Neural progenitor cell (in vitro differentiated cells): ENCODE measurements at regions not wholly inside any gene's neighbourhood (a gene's known extent, or its start where the extent isn't known, plus 50 kb on each side); places are given as distances from the start of the nearest gene placed in this dataset.

Experiments used
- DNase-seq: peaks from one replicate; pipeline ENCODE4 v3.0.0-alpha.2; 2016; ENCODE audit warnings: low spot score
- H2AFZ ChIP-seq: fragments of 200-600 bp; sonication (generic); replicated peaks from 2 replicates; pipeline ENCODE4 v1.6.1; 2016; ENCODE audit warnings: antibody characterized with exemption
- H3F3A ChIP-seq: fragments of 200-600 bp; sonication (generic); 2 replicates; pipeline ENCODE4 v1.6.1; 2016; ENCODE audit warnings: antibody characterized with exemption, low read depth
- H3K27ac ChIP-seq: fragments of 200-600 bp; sonication (generic); 2 replicates; pipeline ENCODE4 v1.5.1; 2016; ENCODE audit warnings: mild to moderate bottlenecking
- H3K27me3 ChIP-seq: fragments of 200-600 bp; sonication (generic); 2 replicates; pipeline ENCODE4 v1.6.1; 2016; ENCODE audit warnings: mild to moderate bottlenecking, moderate library complexity
- H3K36me3 ChIP-seq: fragments of 200-600 bp; sonication (generic); 2 replicates; pipeline ENCODE4 v1.5.1; 2016
- H3K4me1 ChIP-seq: fragments of 200-600 bp; sonication (generic); 2 replicates; pipeline ENCODE4 v1.6.1; 2016; ENCODE audit warnings: mixed run types
- H3K4me2 ChIP-seq: fragments of 200-600 bp; sonication (generic); 2 replicates; pipeline ENCODE4 v1.6.1; 2016
- H3K4me3 ChIP-seq: fragments of 200-600 bp; sonication (generic); 2 replicates; pipeline ENCODE4 v1.5.1; 2016
- H3K79me2 ChIP-seq: fragments of 200-600 bp; sonication (generic); 2 replicates; pipeline ENCODE4 v1.6.1; 2016; ENCODE audit warnings: low read depth
- H3K9ac ChIP-seq: fragments of 200-600 bp; sonication (generic); 2 replicates; pipeline ENCODE4 v1.6.1; 2016
- H3K9me3 ChIP-seq: fragments of 200-600 bp; sonication (generic); 2 replicates; pipeline ENCODE4 v1.5.1; 2016; ENCODE audit warnings: low read depth
- H4K20me1 ChIP-seq: fragments of 200-600 bp; sonication (generic); 2 replicates; pipeline ENCODE4 v1.6.1; 2016; ENCODE audit warnings: low read depth
- H3K27ac Mint-ChIP-seq: 3 replicates; pipeline ENCODE4 v1.8.0; 2021; ENCODE audit warnings: mixed read lengths
- H3K27me3 Mint-ChIP-seq: 2 replicates; pipeline ENCODE4 v1.8.0; 2022; ENCODE audit warnings: low read depth, mild to moderate bottlenecking, inconsistent platforms, moderate library complexity, mixed read lengths; ENCODE audit not compliant: insufficient read depth
- H3K36me3 Mint-ChIP-seq: 3 replicates; pipeline ENCODE4 v1.8.0; 2021; ENCODE audit warnings: mixed read lengths
- H3K4me1 Mint-ChIP-seq: 3 replicates; pipeline ENCODE4 v1.8.0; 2021; ENCODE audit warnings: mixed read lengths
- H3K4me3 Mint-ChIP-seq: 3 replicates; pipeline ENCODE4 v1.8.0; 2021; ENCODE audit warnings: mild to moderate bottlenecking, moderate library complexity, mixed read lengths
- H3K9me3 Mint-ChIP-seq: 3 replicates; pipeline ENCODE4 v1.8.0; 2020; ENCODE audit warnings: mixed read lengths
- EZH2 ChIP-seq: fragments of 200-600 bp; sonication (generic); IDR thresholded peaks from 2 replicates; pipeline ENCODE4 v1.6.1; 2017; ENCODE audit warnings: antibody characterized with exemption, mild to moderate bottlenecking, moderate library complexity
- EZH2phosphoT487 ChIP-seq: fragments of 200-600 bp; sonication (generic); IDR thresholded peaks from 2 replicates; pipeline ENCODE4 v1.6.1; 2017; ENCODE audit warnings: antibody characterized with exemption
- TF ChIP-seq, protein P1 (sequence below): fragments of 200-600 bp; sonication (generic); IDR thresholded peaks from 2 replicates; pipeline ENCODE4 v1.5.1; 2017; ENCODE audit warnings: antibody characterized with exemption, mild to moderate bottlenecking

GRCh38 chr10:60705376-60705775, 72.9 kb upstream of the CDK1 start:
- Mint-ChIP-seq H3K27me3 (peaks cover 2% of the 10 kb centered on the region), H3K27ac (no peak overlapping the region), H3K4me1 (peaks cover 17% of the 10 kb centered on the region), H3K36me3 (peaks cover 3% of the 10 kb centered on the region), H3K9me3 (peaks cover 14% of the 10 kb centered on the region), H3K4me3 (no peak overlapping the region)
- Histone ChIP-seq H3K36me3 (no peaks in the 10 kb centered on the region), H3K4me1 (peaks cover 6% of the 10 kb centered on the region), H3K9me3 (peaks cover 4% of the 10 kb centered on the region), H2AFZ (no peak overlapping the region), H3K27ac (no peak overlapping the region), H3K4me2 (no peak overlapping the region), H3K9ac (no peak overlapping the region), H3F3A (no peaks in the 10 kb centered on the region), H3K4me3 (no peak overlapping the region), H3K27me3 (no peaks in the 10 kb centered on the region), H3K79me2 (no peaks in the 10 kb centered on the region), H4K20me1 (no peaks in the 10 kb centered on the region)
- DNase-seq: no peak
- TF ChIP-seq, protein P1, sequence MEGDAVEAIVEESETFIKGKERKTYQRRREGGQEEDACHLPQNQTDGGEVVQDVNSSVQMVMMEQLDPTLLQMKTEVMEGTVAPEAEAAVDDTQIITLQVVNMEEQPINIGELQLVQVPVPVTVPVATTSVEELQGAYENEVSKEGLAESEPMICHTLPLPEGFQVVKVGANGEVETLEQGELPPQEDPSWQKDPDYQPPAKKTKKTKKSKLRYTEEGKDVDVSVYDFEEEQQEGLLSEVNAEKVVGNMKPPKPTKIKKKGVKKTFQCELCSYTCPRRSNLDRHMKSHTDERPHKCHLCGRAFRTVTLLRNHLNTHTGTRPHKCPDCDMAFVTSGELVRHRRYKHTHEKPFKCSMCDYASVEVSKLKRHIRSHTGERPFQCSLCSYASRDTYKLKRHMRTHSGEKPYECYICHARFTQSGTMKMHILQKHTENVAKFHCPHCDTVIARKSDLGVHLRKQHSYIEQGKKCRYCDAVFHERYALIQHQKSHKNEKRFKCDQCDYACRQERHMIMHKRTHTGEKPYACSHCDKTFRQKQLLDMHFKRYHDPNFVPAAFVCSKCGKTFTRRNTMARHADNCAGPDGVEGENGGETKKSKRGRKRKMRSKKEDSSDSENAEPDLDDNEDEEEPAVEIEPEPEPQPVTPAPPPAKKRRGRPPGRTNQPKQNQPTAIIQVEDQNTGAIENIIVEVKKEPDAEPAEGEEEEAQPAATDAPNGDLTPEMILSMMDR: no peak
- no peak for TF ChIP-seq EZH2phosphoT487
- TF ChIP-seq EZH2: no peak

GRCh38 chr10:60704471-60704870, 73.8 kb upstream of the CDK1 start:
- peaks cover 14% of the 10 kb centered on the region for H3K9me3 Mint-ChIP-seq
- Histone ChIP-seq H3F3A (no peaks in the 10 kb centered on the region), H3K4me2 (no peak overlapping the region), H2AFZ (no peak overlapping the region), H3K27me3 (no peaks in the 10 kb centered on the region), H3K9me3 (peaks cover 4% of the 10 kb centered on the region), H3K9ac (no peak overlapping the region), H3K4me1 (peaks cover 6% of the 10 kb centered on the region), H3K4me3 (no peak overlapping the region), H3K27ac (no peak overlapping the region), H3K79me2 (no peaks in the 10 kb centered on the region), H3K36me3 (no peaks in the 10 kb centered on the region), H4K20me1 (no peaks in the 10 kb centered on the region)
- H3K27me3 Mint-ChIP-seq: peaks cover 2% of the 10 kb centered on the region
- H3K4me3 Mint-ChIP-seq: no peak overlapping the region
- TF ChIP-seq, protein P1: no peak
- no peak for TF ChIP-seq EZH2
- TF ChIP-seq EZH2phosphoT487: no peak
- DNase-seq: no peak
- no peak overlapping the region for H3K27ac Mint-ChIP-seq
- H3K4me1 Mint-ChIP-seq: peaks cover 17% of the 10 kb centered on the region
- peaks cover 3% of the 10 kb centered on the region for H3K36me3 Mint-ChIP-seq

DNA sequence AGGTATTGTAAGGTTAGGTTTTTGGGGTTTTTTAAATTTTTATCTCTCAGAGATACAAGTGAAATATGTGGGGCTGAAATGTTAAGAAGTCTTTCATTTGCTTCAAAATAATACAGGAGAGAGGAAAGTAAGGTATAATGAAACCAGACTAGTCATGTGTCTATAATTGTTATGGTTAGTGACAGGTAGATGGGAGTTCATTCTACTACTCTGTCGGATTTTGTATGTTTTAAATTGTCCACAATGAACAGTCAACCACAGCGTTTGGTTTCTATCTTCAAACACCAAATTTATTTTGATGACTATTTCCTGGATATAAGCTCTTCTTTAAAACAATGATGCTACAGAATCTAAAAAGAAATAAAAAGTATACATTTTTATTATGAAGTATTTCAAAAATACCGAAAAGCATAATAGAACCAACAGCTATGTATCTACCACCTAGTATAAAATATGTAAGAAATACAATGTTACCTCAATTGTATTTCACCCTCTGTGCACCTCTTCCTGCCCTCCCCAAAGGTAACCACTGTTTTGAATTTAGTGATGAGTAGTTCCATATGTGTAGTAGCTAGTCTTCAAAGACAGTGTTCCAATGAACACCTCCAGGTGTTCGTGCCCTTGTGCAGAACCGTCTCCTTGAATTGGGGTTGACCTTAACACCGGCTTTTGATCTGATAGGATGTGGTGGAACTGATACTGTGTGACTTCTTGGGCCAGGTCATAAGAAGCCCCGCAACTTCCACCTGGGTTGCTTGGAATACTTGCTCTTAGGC, 74.8 kb upstream of the CDK1 start:
- no peaks in the 10 kb centered on the region for H3K79me2 ChIP-seq
- no peaks in the 10 kb centered on the region for H4K20me1 ChIP-seq
- DNase-seq: no peak
- H3K4me3 ChIP-seq: no peak overlapping the region
- no peak overlapping the region for H2AFZ ChIP-seq
- H3K4me1 Mint-ChIP-seq: peaks cover 17% of the 10 kb centered on the region
- H3K27ac ChIP-seq: no peak overlapping the region
- no peak overlapping the region for H3K4me3 Mint-ChIP-seq
- H3K36me3 ChIP-seq: no peaks in the 10 kb centered on the region
- no peak overlapping the region for H3K4me2 ChIP-seq
- H3K9me3 Mint-ChIP-seq: peaks cover 15% of the 10 kb centered on the region
- H3K27me3 ChIP-seq: no peaks in the 10 kb centered on the region
- H3K9ac ChIP-seq: no peak overlapping the region
- H3K27me3 Mint-ChIP-seq: peaks cover 2% of the 10 kb centered on the region
- H3F3A ChIP-seq: no peaks in the 10 kb centered on the region
- H3K27ac Mint-ChIP-seq: peak overlapping the region; percentile 58
- TF ChIP-seq EZH2phosphoT487: no peak
- TF ChIP-seq, protein P1: no peak
- no peak for TF ChIP-seq EZH2
- peaks cover 6% of the 10 kb centered on the region for H3K4me1 ChIP-seq
- H3K36me3 Mint-ChIP-seq: peaks cover 3% of the 10 kb centered on the region
- peaks cover 4% of the 10 kb centered on the region for H3K9me3 ChIP-seq
